ENCODE measurements at regions not wholly inside any gene's neighbourhood (a gene's known extent, or its start where the extent isn't known, plus 50 kb on each side); places are given as distances from the start of the nearest gene placed in this dataset.

GRCh38 chr11:86162239-86162638, 82.3 kb upstream of the EED start:
- TF ChIP-seq EZH2 (IDR thresholded peaks at IDR 0.05; ENCODE audit: insufficient read depth, poor library complexity, severe bottlenecking) (no peak), EZH2phosphoT487 (IDR thresholded peaks at IDR 0.05; ENCODE audit: insufficient read depth, low read depth) (no peak)
